ENCODE measurements at regions not wholly inside any gene's neighbourhood (a gene's known extent, or its start where the extent isn't known, plus 50 kb on each side); places are given as distances from the start of the nearest gene placed in this dataset.

DNA sequence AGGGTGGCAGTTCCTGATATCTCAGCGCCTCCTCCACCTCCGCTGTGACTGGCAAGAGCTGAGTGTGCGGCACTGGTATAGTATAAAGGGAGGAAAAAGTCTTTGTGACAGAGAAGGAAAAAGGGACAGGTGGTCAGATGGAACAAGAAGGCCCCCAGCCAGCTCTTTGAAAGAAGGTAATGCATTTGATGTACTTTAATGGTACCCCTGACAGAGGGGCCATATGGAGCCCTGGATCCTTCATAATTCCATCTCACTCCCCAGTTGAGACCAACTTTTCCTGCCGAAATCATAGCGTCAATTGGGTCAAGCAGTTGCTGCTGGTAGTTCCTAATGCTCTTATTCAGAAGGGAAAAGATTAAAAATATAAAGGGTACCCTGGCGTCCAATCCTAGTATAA lies 198.2 kb downstream of the ZNF326 start:
- TF ChIP-seq, protein P1, sequence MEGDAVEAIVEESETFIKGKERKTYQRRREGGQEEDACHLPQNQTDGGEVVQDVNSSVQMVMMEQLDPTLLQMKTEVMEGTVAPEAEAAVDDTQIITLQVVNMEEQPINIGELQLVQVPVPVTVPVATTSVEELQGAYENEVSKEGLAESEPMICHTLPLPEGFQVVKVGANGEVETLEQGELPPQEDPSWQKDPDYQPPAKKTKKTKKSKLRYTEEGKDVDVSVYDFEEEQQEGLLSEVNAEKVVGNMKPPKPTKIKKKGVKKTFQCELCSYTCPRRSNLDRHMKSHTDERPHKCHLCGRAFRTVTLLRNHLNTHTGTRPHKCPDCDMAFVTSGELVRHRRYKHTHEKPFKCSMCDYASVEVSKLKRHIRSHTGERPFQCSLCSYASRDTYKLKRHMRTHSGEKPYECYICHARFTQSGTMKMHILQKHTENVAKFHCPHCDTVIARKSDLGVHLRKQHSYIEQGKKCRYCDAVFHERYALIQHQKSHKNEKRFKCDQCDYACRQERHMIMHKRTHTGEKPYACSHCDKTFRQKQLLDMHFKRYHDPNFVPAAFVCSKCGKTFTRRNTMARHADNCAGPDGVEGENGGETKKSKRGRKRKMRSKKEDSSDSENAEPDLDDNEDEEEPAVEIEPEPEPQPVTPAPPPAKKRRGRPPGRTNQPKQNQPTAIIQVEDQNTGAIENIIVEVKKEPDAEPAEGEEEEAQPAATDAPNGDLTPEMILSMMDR (IDR thresholded peaks at IDR 0.05 in 2 of 3, conservative IDR thresholded peaks at IDR 0.05 in 1 of 3; ENCODE audit: borderline replicate concordance in 1 of 3, insufficient read depth in 1 of 3, low read depth in 2 of 3, low read length in 2 of 3): no peak
- TF ChIP-seq CEBPB (IDR thresholded peaks at IDR 0.05; ENCODE audit: low read depth): no peak
- no peak for TF ChIP-seq POLR2AphosphoS5 (IDR thresholded peaks at IDR 0.05; ENCODE audit: low read depth, low read length)
- TF ChIP-seq POLR2A (IDR thresholded peaks at IDR 0.05; ENCODE audit: borderline replicate concordance, extremely low read depth, insufficient read depth, insufficient read length): no peak
- TF ChIP-seq EZH2 (IDR thresholded peaks at IDR 0.05): no peak
- TF ChIP-seq, protein P2, sequence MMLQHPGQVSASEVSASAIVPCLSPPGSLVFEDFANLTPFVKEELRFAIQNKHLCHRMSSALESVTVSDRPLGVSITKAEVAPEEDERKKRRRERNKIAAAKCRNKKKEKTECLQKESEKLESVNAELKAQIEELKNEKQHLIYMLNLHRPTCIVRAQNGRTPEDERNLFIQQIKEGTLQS (IDR thresholded peaks at IDR 0.05): no peak
- TF ChIP-seq SP1 (IDR thresholded peaks at IDR 0.05; ENCODE audit: low read depth): no peak
- TF ChIP-seq JUND (IDR thresholded peaks at IDR 0.05): no peak
- TF ChIP-seq, protein P3, sequence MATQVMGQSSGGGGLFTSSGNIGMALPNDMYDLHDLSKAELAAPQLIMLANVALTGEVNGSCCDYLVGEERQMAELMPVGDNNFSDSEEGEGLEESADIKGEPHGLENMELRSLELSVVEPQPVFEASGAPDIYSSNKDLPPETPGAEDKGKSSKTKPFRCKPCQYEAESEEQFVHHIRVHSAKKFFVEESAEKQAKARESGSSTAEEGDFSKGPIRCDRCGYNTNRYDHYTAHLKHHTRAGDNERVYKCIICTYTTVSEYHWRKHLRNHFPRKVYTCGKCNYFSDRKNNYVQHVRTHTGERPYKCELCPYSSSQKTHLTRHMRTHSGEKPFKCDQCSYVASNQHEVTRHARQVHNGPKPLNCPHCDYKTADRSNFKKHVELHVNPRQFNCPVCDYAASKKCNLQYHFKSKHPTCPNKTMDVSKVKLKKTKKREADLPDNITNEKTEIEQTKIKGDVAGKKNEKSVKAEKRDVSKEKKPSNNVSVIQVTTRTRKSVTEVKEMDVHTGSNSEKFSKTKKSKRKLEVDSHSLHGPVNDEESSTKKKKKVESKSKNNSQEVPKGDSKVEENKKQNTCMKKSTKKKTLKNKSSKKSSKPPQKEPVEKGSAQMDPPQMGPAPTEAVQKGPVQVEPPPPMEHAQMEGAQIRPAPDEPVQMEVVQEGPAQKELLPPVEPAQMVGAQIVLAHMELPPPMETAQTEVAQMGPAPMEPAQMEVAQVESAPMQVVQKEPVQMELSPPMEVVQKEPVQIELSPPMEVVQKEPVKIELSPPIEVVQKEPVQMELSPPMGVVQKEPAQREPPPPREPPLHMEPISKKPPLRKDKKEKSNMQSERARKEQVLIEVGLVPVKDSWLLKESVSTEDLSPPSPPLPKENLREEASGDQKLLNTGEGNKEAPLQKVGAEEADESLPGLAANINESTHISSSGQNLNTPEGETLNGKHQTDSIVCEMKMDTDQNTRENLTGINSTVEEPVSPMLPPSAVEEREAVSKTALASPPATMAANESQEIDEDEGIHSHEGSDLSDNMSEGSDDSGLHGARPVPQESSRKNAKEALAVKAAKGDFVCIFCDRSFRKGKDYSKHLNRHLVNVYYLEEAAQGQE (IDR thresholded peaks at IDR 0.05; ENCODE audit: low read depth): no peak
- no peak for TF ChIP-seq YY1 (IDR thresholded peaks at IDR 0.05; ENCODE audit: extremely low read depth, insufficient replicate concordance, low read depth, low read length)
- TF ChIP-seq, protein P4, sequence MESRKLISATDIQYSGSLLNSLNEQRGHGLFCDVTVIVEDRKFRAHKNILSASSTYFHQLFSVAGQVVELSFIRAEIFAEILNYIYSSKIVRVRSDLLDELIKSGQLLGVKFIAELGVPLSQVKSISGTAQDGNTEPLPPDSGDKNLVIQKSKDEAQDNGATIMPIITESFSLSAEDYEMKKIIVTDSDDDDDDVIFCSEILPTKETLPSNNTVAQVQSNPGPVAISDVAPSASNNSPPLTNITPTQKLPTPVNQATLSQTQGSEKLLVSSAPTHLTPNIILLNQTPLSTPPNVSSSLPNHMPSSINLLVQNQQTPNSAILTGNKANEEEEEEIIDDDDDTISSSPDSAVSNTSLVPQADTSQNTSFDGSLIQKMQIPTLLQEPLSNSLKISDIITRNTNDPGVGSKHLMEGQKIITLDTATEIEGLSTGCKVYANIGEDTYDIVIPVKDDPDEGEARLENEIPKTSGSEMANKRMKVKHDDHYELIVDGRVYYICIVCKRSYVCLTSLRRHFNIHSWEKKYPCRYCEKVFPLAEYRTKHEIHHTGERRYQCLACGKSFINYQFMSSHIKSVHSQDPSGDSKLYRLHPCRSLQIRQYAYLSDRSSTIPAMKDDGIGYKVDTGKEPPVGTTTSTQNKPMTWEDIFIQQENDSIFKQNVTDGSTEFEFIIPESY (IDR thresholded peaks at IDR 0.05; ENCODE audit: extremely low read depth, insufficient replicate concordance, low read length): no peak
- TF ChIP-seq SIN3A (IDR thresholded peaks at IDR 0.05; ENCODE audit: low read depth): no peak
- TF ChIP-seq EZH2phosphoT487 (IDR thresholded peaks at IDR 0.05; ENCODE audit: borderline replicate concordance): no peak
- no peak for TF ChIP-seq SRF (IDR thresholded peaks at IDR 0.05; ENCODE audit: low read depth)
